Neural progenitor cell (in vitro differentiated cells): ENCODE measurements at regions not wholly inside any gene's neighbourhood (a gene's known extent, or its start where the extent isn't known, plus 50 kb on each side); places are given as distances from the start of the nearest gene placed in this dataset.

Experiments
- DNase-seq: peaks from one replicate; pipeline ENCODE4 v3.0.0-alpha.2; 2016; ENCODE audit warnings: low spot score
- H2AFZ ChIP-seq: fragments of 200-600 bp; sonication (generic); replicated peaks from 2 replicates; pipeline ENCODE4 v1.6.1; 2016; ENCODE audit warnings: antibody characterized with exemption
- H3F3A ChIP-seq: fragments of 200-600 bp; sonication (generic); 2 replicates; pipeline ENCODE4 v1.6.1; 2016; ENCODE audit warnings: antibody characterized with exemption, low read depth
- H3K27ac ChIP-seq: fragments of 200-600 bp; sonication (generic); 2 replicates; pipeline ENCODE4 v1.5.1; 2016; ENCODE audit warnings: mild to moderate bottlenecking
- H3K27me3 ChIP-seq: fragments of 200-600 bp; sonication (generic); 2 replicates; pipeline ENCODE4 v1.6.1; 2016; ENCODE audit warnings: mild to moderate bottlenecking, moderate library complexity
- H3K36me3 ChIP-seq: fragments of 200-600 bp; sonication (generic); 2 replicates; pipeline ENCODE4 v1.5.1; 2016
- H3K4me1 ChIP-seq: fragments of 200-600 bp; sonication (generic); 2 replicates; pipeline ENCODE4 v1.6.1; 2016; ENCODE audit warnings: mixed run types
- H3K4me2 ChIP-seq: fragments of 200-600 bp; sonication (generic); 2 replicates; pipeline ENCODE4 v1.6.1; 2016
- H3K4me3 ChIP-seq: fragments of 200-600 bp; sonication (generic); 2 replicates; pipeline ENCODE4 v1.5.1; 2016
- H3K79me2 ChIP-seq: fragments of 200-600 bp; sonication (generic); 2 replicates; pipeline ENCODE4 v1.6.1; 2016; ENCODE audit warnings: low read depth
- H3K9ac ChIP-seq: fragments of 200-600 bp; sonication (generic); 2 replicates; pipeline ENCODE4 v1.6.1; 2016
- H3K9me3 ChIP-seq: fragments of 200-600 bp; sonication (generic); 2 replicates; pipeline ENCODE4 v1.5.1; 2016; ENCODE audit warnings: low read depth
- H4K20me1 ChIP-seq: fragments of 200-600 bp; sonication (generic); 2 replicates; pipeline ENCODE4 v1.6.1; 2016; ENCODE audit warnings: low read depth
- H3K27ac Mint-ChIP-seq: 3 replicates; pipeline ENCODE4 v1.8.0; 2021; ENCODE audit warnings: mixed read lengths
- H3K27me3 Mint-ChIP-seq: 2 replicates; pipeline ENCODE4 v1.8.0; 2022; ENCODE audit warnings: low read depth, mild to moderate bottlenecking, inconsistent platforms, moderate library complexity, mixed read lengths; ENCODE audit not compliant: insufficient read depth
- H3K36me3 Mint-ChIP-seq: 3 replicates; pipeline ENCODE4 v1.8.0; 2021; ENCODE audit warnings: mixed read lengths
- H3K4me1 Mint-ChIP-seq: 3 replicates; pipeline ENCODE4 v1.8.0; 2021; ENCODE audit warnings: mixed read lengths
- H3K4me3 Mint-ChIP-seq: 3 replicates; pipeline ENCODE4 v1.8.0; 2021; ENCODE audit warnings: mild to moderate bottlenecking, moderate library complexity, mixed read lengths
- H3K9me3 Mint-ChIP-seq: 3 replicates; pipeline ENCODE4 v1.8.0; 2020; ENCODE audit warnings: mixed read lengths
- EZH2 ChIP-seq: fragments of 200-600 bp; sonication (generic); IDR thresholded peaks from 2 replicates; pipeline ENCODE4 v1.6.1; 2017; ENCODE audit warnings: antibody characterized with exemption, mild to moderate bottlenecking, moderate library complexity
- EZH2phosphoT487 ChIP-seq: fragments of 200-600 bp; sonication (generic); IDR thresholded peaks from 2 replicates; pipeline ENCODE4 v1.6.1; 2017; ENCODE audit warnings: antibody characterized with exemption
- TF ChIP-seq, protein P1 (sequence below): fragments of 200-600 bp; sonication (generic); IDR thresholded peaks from 2 replicates; pipeline ENCODE4 v1.5.1; 2017; ENCODE audit warnings: antibody characterized with exemption, mild to moderate bottlenecking

GRCh38 chr10:109149666-109150350 lies 773.5 kb downstream of the XPNPEP1 start:
- H3K4me3 ChIP-seq = no peak overlapping the region
- no peak overlapping the region for H2AFZ ChIP-seq
- no peaks in the 10 kb centered on the region for H3K4me1 Mint-ChIP-seq
- no peak overlapping the region for H3K4me2 ChIP-seq
- no peak overlapping the region for H3K4me3 Mint-ChIP-seq
- peaks cover 6% of the 10 kb centered on the region for H3K27me3 Mint-ChIP-seq
- no peak overlapping the region for H3K27ac Mint-ChIP-seq
- H3K27me3 ChIP-seq = no peaks in the 10 kb centered on the region
- H3K27ac ChIP-seq = no peak overlapping the region
- no peaks in the 10 kb centered on the region for H3K79me2 ChIP-seq
- peaks cover 5% of the 10 kb centered on the region for H3K4me1 ChIP-seq
- TF ChIP-seq EZH2 = no peak
- TF ChIP-seq EZH2phosphoT487 = no peak
- TF ChIP-seq, protein P1, sequence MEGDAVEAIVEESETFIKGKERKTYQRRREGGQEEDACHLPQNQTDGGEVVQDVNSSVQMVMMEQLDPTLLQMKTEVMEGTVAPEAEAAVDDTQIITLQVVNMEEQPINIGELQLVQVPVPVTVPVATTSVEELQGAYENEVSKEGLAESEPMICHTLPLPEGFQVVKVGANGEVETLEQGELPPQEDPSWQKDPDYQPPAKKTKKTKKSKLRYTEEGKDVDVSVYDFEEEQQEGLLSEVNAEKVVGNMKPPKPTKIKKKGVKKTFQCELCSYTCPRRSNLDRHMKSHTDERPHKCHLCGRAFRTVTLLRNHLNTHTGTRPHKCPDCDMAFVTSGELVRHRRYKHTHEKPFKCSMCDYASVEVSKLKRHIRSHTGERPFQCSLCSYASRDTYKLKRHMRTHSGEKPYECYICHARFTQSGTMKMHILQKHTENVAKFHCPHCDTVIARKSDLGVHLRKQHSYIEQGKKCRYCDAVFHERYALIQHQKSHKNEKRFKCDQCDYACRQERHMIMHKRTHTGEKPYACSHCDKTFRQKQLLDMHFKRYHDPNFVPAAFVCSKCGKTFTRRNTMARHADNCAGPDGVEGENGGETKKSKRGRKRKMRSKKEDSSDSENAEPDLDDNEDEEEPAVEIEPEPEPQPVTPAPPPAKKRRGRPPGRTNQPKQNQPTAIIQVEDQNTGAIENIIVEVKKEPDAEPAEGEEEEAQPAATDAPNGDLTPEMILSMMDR = no peak
- H4K20me1 ChIP-seq = no peaks in the 10 kb centered on the region
- DNase-seq = no peak
- no peaks in the 10 kb centered on the region for H3K36me3 Mint-ChIP-seq
- no peaks in the 10 kb centered on the region for H3K36me3 ChIP-seq
- no peak overlapping the region for H3K9ac ChIP-seq
- no peaks in the 10 kb centered on the region for H3F3A ChIP-seq
- H3K9me3 Mint-ChIP-seq = no peaks in the 10 kb centered on the region
- H3K9me3 ChIP-seq = no peaks in the 10 kb centered on the region

- Histone ChIP-seq H4K20me1 (no peaks in the 10 kb centered on the region), H3K79me2 (no peaks in the 10 kb centered on the region), H3K36me3 (no peaks in the 10 kb centered on the region), H3K4me3 (no peak overlapping the region), H3K4me1 (no peaks in the 10 kb centered on the region), H3K27me3 (no peaks in the 10 kb centered on the region), H3F3A (no peaks in the 10 kb centered on the region), H3K9ac (no peak overlapping the region), H2AFZ (no peak overlapping the region), H3K27ac (no peak overlapping the region), H3K9me3 (no peaks in the 10 kb centered on the region), H3K4me2 (no peak overlapping the region)
- Mint-ChIP-seq H3K27ac (no peak overlapping the region), H3K9me3 (no peaks in the 10 kb centered on the region), H3K4me1 (no peaks in the 10 kb centered on the region), H3K36me3 (no peaks in the 10 kb centered on the region), H3K27me3 (no peaks in the 10 kb centered on the region), H3K4me3 (no peak overlapping the region)
- no peak for TF ChIP-seq EZH2
- no peak for TF ChIP-seq EZH2phosphoT487
- TF ChIP-seq, protein P1 = no peak
- no peak for DNase-seq
Observed at GRCh38 chr10:109127363-109127762, 795.9 kb downstream of the XPNPEP1 start.

- Histone ChIP-seq H3K36me3 (no peaks in the 10 kb centered on the region), H3K9me3 (no peaks in the 10 kb centered on the region), H3K27me3 (no peaks in the 10 kb centered on the region), H3K27ac (no peak overlapping the region), H3K4me2 (no peak overlapping the region), H3K4me3 (no peak overlapping the region), H2AFZ (no peak overlapping the region), H4K20me1 (no peaks in the 10 kb centered on the region), H3F3A (no peaks in the 10 kb centered on the region), H3K9ac (no peak overlapping the region), H3K79me2 (no peaks in the 10 kb centered on the region), H3K4me1 (no peaks in the 10 kb centered on the region)
- no peak for DNase-seq
- Mint-ChIP-seq H3K4me1 (no peaks in the 10 kb centered on the region), H3K27me3 (no peaks in the 10 kb centered on the region), H3K9me3 (no peaks in the 10 kb centered on the region), H3K27ac (no peak overlapping the region), H3K4me3 (no peak overlapping the region), H3K36me3 (no peaks in the 10 kb centered on the region)
- TF ChIP-seq EZH2 (no peak), EZH2phosphoT487 (no peak)
- TF ChIP-seq, protein P1 = no peak
Observed at GRCh38 chr10:109126541-109126940, 796.8 kb downstream of the XPNPEP1 start.
